ENCODE measurements at regions not wholly inside any gene's neighbourhood (a gene's known extent, or its start where the extent isn't known, plus 50 kb on each side); places are given as distances from the start of the nearest gene placed in this dataset.

GRCh38 chr3:134709561-134710312 is 58.9 kb upstream of the KY start:
- 58% methylated on average over 4 of the region's 5 CpGs for WGBS (ENCODE audit: insufficient coverage, low coverage, low lambda C conversion rate, missing lambda C conversion rate)
- Histone ChIP-seq H3K27ac (no peak overlapping the region), H3K4me1 (no peaks in the 10 kb centered on the region), H3K36me3 (no peaks in the 10 kb centered on the region), H3K4me3 (no peak overlapping the region), H3K27me3 (no peaks in the 10 kb centered on the region), H3K9me3 (no peaks in the 10 kb centered on the region)
- TF ChIP-seq CTCF (IDR thresholded peaks at IDR 0.05), result no peak
- no peak for TF ChIP-seq POLR2A (IDR thresholded peaks at IDR 0.05)
- DNase-seq (no peak), ATAC-seq (no peak)
- intact Hi-C loops (cut with DNase I), result no loop called here

GRCh38 chr3:134710313-134710680 is 59.5 kb upstream of the KY start:
- DNase-seq (no peak), ATAC-seq (no peak)
- Histone ChIP-seq H3K27me3 (no peaks in the 10 kb centered on the region), H3K4me1 (no peaks in the 10 kb centered on the region), H3K27ac (no peak overlapping the region), H3K9me3 (no peaks in the 10 kb centered on the region), H3K4me3 (no peak overlapping the region), H3K36me3 (no peaks in the 10 kb centered on the region)
- intact Hi-C loops (cut with DNase I), result no loop called here
- TF ChIP-seq POLR2A (IDR thresholded peaks at IDR 0.05), result no peak
- no peak for TF ChIP-seq CTCF (IDR thresholded peaks at IDR 0.05)
- 51% methylated on average over 3 of the region's 6 CpGs for WGBS (ENCODE audit: insufficient coverage, low coverage, low lambda C conversion rate, missing lambda C conversion rate)

- Histone ChIP-seq H3K4me3 (no peak overlapping the region), H3K27me3 (no peaks in the 10 kb centered on the region), H3K36me3 (no peaks in the 10 kb centered on the region), H3K27ac (no peak overlapping the region), H3K9me3 (no peaks in the 10 kb centered on the region), H3K4me1 (no peaks in the 10 kb centered on the region)
- intact Hi-C loops (cut with DNase I), result no loop called here
- no peak for DNase-seq
- ATAC-seq, result no peak
- 73% methylated on average over 1 of the region's 1 CpG for WGBS (ENCODE audit: insufficient coverage, low coverage, low lambda C conversion rate, missing lambda C conversion rate)
- TF ChIP-seq CTCF (IDR thresholded peaks at IDR 0.05), result no peak
- TF ChIP-seq POLR2A (IDR thresholded peaks at IDR 0.05), result no peak
These were observed 60.5 kb upstream of the KY start for GRCh38 chr3:134711284-134711683.

GRCh38 chr3:134713671-134714070 is 62.8 kb upstream of the KY start:
- intact Hi-C loops (cut with DNase I), result no loop called here
- no peaks in the 10 kb centered on the region for H3K4me1 ChIP-seq
- H3K9me3 ChIP-seq, result no peaks in the 10 kb centered on the region
- no peak for DNase-seq
- no peaks in the 10 kb centered on the region for H3K36me3 ChIP-seq
- WGBS (ENCODE audit: insufficient coverage, low coverage, low lambda C conversion rate, missing lambda C conversion rate), result 69% methylated on average over 2 of the region's 3 CpGs
- H3K4me3 ChIP-seq, result no peak overlapping the region
- ATAC-seq, result no peak
- H3K27me3 ChIP-seq, result no peaks in the 10 kb centered on the region
- TF ChIP-seq POLR2A (IDR thresholded peaks at IDR 0.05), result no peak
- no peak for TF ChIP-seq CTCF (IDR thresholded peaks at IDR 0.05)
- H3K27ac ChIP-seq, result no peak overlapping the region

All from right lobe of liver (tissue), 6 donors.